H9 (cell line): ENCODE measurements at regions not wholly inside any gene's neighbourhood (a gene's known extent, or its start where the extent isn't known, plus 50 kb on each side); places are given as distances from the start of the nearest gene placed in this dataset.

Experiments
- DNase-seq: peaks from one replicate; pipeline ENCODE4 v3.0.0-alpha.2; 2017
- H2AFZ ChIP-seq: one replicate; pipeline ENCODE4 v1.6.1; 2013; ENCODE audit warnings: mild to moderate bottlenecking, low read length, control low read depth, moderate library complexity
- H2AK5ac ChIP-seq: 2 replicates; pipeline ENCODE4 v1.6.1; 2013; ENCODE audit warnings: low read length, control low read depth, mixed read lengths; ENCODE audit not compliant: insufficient read length
- H2BK120ac ChIP-seq: one replicate; pipeline ENCODE4 v1.6.1; 2013; ENCODE audit warnings: low read depth, mild to moderate bottlenecking, low read length, control low read depth, inconsistent platforms; ENCODE audit not compliant: poor library complexity, severe bottlenecking
- H2BK12ac ChIP-seq: 2 replicates; pipeline ENCODE4 v1.6.1; 2013; ENCODE audit warnings: low read length, control low read depth, mixed read lengths, low read depth; ENCODE audit not compliant: insufficient read length
- H2BK15ac ChIP-seq: 2 replicates; pipeline ENCODE4 v1.6.1; 2013; ENCODE audit warnings: low read depth, low read length, control low read depth
- H2BK20ac ChIP-seq: one replicate; pipeline ENCODE4 v1.6.1; 2013; ENCODE audit warnings: low read depth, mild to moderate bottlenecking, low read length, control low read depth, inconsistent platforms; ENCODE audit not compliant: poor library complexity, severe bottlenecking
- H2BK5ac ChIP-seq: 2 replicates; pipeline ENCODE4 v1.6.1; 2013; ENCODE audit warnings: low read length, control low read depth, mixed read lengths; ENCODE audit not compliant: insufficient read length
- H3K14ac ChIP-seq: 2 replicates; pipeline ENCODE4 v1.6.1; 2013; ENCODE audit warnings: low read length, control low read depth; ENCODE audit not compliant: insufficient read depth
- H3K18ac ChIP-seq: 2 replicates; pipeline ENCODE4 v1.6.1; 2013; ENCODE audit warnings: low read depth, mild to moderate bottlenecking, mixed read lengths, low read length, control low read depth; ENCODE audit not compliant: insufficient read length
- H3K23ac ChIP-seq: 2 replicates; pipeline ENCODE4 v1.6.1; 2013; ENCODE audit warnings: low read length, control low read depth, mixed read lengths, low read depth; ENCODE audit not compliant: insufficient read length
- H3K23me2 ChIP-seq: 2 replicates; pipeline ENCODE4 v1.6.1; 2013; ENCODE audit warnings: low read depth, mild to moderate bottlenecking, mixed read lengths, low read length, control low read depth; ENCODE audit not compliant: insufficient read length, poor library complexity, severe bottlenecking
- H3K27ac ChIP-seq: 2 replicates; pipeline ENCODE4 v1.5.1; 2013; ENCODE audit warnings: low read length, control low read depth, mixed read lengths, low read depth; ENCODE audit not compliant: insufficient read length
- H3K27me3 ChIP-seq: 2 replicates; pipeline ENCODE4 v1.6.1; 2013; ENCODE audit warnings: low read length, control low read depth, inconsistent platforms; ENCODE audit not compliant: insufficient read depth
- H3K4ac ChIP-seq: 2 replicates; pipeline ENCODE4 v1.6.1; 2013; ENCODE audit warnings: low read depth, mild to moderate bottlenecking, control low read depth, inconsistent platforms, low read length, moderate library complexity
- H3K4me1 ChIP-seq: 2 replicates; pipeline ENCODE4 v1.6.1; 2013; ENCODE audit warnings: low read length, control low read depth, inconsistent platforms; ENCODE audit not compliant: insufficient read depth
- H3K4me2 ChIP-seq: 2 replicates; pipeline ENCODE4 v1.6.1; 2013; ENCODE audit warnings: low read length, control low read depth, mixed read lengths; ENCODE audit not compliant: insufficient read length, insufficient read depth
- H3K56ac ChIP-seq: 2 replicates; pipeline ENCODE4 v1.6.1; 2013; ENCODE audit warnings: low read depth, mild to moderate bottlenecking, mixed read lengths, low read length, control low read depth; ENCODE audit not compliant: insufficient read length
- H3K79me1 ChIP-seq: 2 replicates; pipeline ENCODE4 v1.6.1; 2013; ENCODE audit warnings: low read depth, mild to moderate bottlenecking, moderate library complexity, low read length, control low read depth, inconsistent platforms; ENCODE audit not compliant: insufficient read depth, poor library complexity, severe bottlenecking
- H3K79me2 ChIP-seq: 2 replicates; pipeline ENCODE4 v1.6.1; 2013; ENCODE audit warnings: low read length, control low read depth, inconsistent platforms; ENCODE audit not compliant: insufficient read depth
- H3K9ac ChIP-seq: 2 replicates; pipeline ENCODE4 v1.6.1; 2013; ENCODE audit warnings: low read length, control low read depth, mixed read lengths; ENCODE audit not compliant: insufficient read length; ENCODE audit errors: extremely low read depth
- H3K9me3 ChIP-seq: one replicate; pipeline ENCODE4 v1.6.1; 2013; ENCODE audit warnings: low read depth, low read length, inconsistent platforms; ENCODE audit not compliant: control insufficient read depth
- H3T11ph ChIP-seq: one replicate; pipeline ENCODE4 v1.6.1; 2013; ENCODE audit warnings: mild to moderate bottlenecking, low read length, control low read depth, inconsistent platforms
- H4K20me1 ChIP-seq: one replicate; pipeline ENCODE4 v1.6.1; 2013; ENCODE audit not compliant: control insufficient read depth, insufficient read length, insufficient read depth
- H4K5ac ChIP-seq: 2 replicates; pipeline ENCODE4 v1.6.1; 2013; ENCODE audit warnings: low read depth, mild to moderate bottlenecking, mixed read lengths, low read length, control low read depth; ENCODE audit not compliant: insufficient read length
- H4K8ac ChIP-seq: replicated peaks from 2 replicates; pipeline ENCODE4 v1.6.1; 2013; ENCODE audit warnings: low read length, control low read depth, mixed read lengths, low read depth; ENCODE audit not compliant: insufficient read length
- H4K91ac ChIP-seq: 2 replicates; pipeline ENCODE4 v1.6.1; 2013; ENCODE audit warnings: low read depth, mild to moderate bottlenecking, moderate library complexity, mixed read lengths, low read length, control low read depth; ENCODE audit not compliant: insufficient read length
- H3K27ac Mint-ChIP-seq, 3 experiments: 2 replicates in 2 of 3; 3 replicates in 1 of 3; pipeline ENCODE4 v1.8.0; 2020 to 2021; ENCODE audit warnings: mixed read lengths in 3 of 3, mild to moderate bottlenecking in 1 of 3, moderate library complexity in 1 of 3
- H3K27me3 Mint-ChIP-seq: 2 replicates; pipeline ENCODE4 v1.8.0; 2021; ENCODE audit warnings: low read depth, mild to moderate bottlenecking, moderate library complexity, mixed read lengths
- H3K36me3 Mint-ChIP-seq, 3 experiments: 2 replicates in 2 of 3; 3 replicates in 1 of 3; pipeline ENCODE4 v1.8.0; 2020 to 2021; ENCODE audit warnings: low read depth in 3 of 3, mixed read lengths in 3 of 3; ENCODE audit not compliant: insufficient read depth in 1 of 3
- H3K4me1 Mint-ChIP-seq, 2 experiments: 2 replicates each; pipeline ENCODE4 v1.8.0; 2020; ENCODE audit warnings: mixed read lengths in 2 of 2
- H3K4me3 Mint-ChIP-seq, 2 experiments: 2 replicates in 1 of 2; 3 replicates in 1 of 2; pipeline ENCODE4 v1.8.0; 2020 to 2021; ENCODE audit warnings: mild to moderate bottlenecking in 2 of 2, mixed read lengths in 2 of 2, moderate library complexity in 1 of 2
- H3K9me3 Mint-ChIP-seq, 2 experiments: 2 replicates in 1 of 2; 3 replicates in 1 of 2; pipeline ENCODE4 v1.8.0; 2020; ENCODE audit warnings: mild to moderate bottlenecking in 2 of 2, mixed read lengths in 2 of 2, moderate library complexity in 1 of 2
- WGBS: extraction: QIAGEN DNeasy Blood & Tissue Kit; methylation state at CpG from one replicate; pipeline ENCODE4 v1.1.7; 2013; ENCODE audit warnings: missing lambda C conversion rate, low lambda C conversion rate, mixed read lengths; ENCODE audit not compliant: insufficient read length; ENCODE audit errors: extremely low coverage; 5-methylcytosine and 5-hydroxymethylcytosine counted together
- TF ChIP-seq, protein P1 (sequence below): fragments of 200-600 bp; sonication (generic); conservative IDR thresholded peaks from 3 replicates; pipeline ENCODE4 v1.8.0; 2021; ENCODE audit warnings: antibody characterized with exemption, mild to moderate bottlenecking

DNA sequence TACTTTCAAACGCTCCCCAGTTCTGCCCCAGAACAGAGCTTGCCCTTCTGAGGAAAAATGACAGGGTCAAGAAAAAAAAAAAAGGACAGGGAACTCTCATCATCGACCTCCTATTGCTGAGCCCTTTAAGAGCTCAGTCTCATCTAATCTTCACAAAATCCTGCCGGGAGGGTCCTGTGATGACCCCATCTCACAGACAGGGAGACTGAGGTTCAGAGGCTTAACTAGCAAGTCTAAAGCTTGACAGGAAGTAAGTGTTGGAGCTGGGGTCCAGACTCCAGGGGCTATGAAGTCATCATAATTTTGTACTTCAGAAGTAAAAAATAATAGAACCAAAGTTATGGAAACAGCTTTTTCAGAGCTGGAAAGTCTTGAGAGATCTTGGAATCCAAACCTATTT lies 171.1 kb upstream of the MYCN start:
- no peak overlapping the region for H3T11ph ChIP-seq
- no peak overlapping the region for H3K27ac Mint-ChIP-seq
- no peak overlapping the region for H2AK5ac ChIP-seq
- H3K4me2 ChIP-seq: no peak overlapping the region
- H3K9me3 Mint-ChIP-seq: no peaks in the 10 kb centered on the region
- no peak overlapping the region for H3K14ac ChIP-seq
- no peaks in the 10 kb centered on the region; the same call in 1 of the 2 replicates for H3K27me3 Mint-ChIP-seq
- H3K27me3 ChIP-seq: no peaks in the 10 kb centered on the region
- no peak overlapping the region for H3K4ac ChIP-seq
- H3K4me1 ChIP-seq: no peaks in the 10 kb centered on the region; the same call in 1 of the 2 replicates
- no peak overlapping the region for H3K23ac ChIP-seq
- no peak overlapping the region for H4K8ac ChIP-seq
- no peaks in the 10 kb centered on the region for H3K9me3 ChIP-seq
- no peaks in the 10 kb centered on the region for H3K23me2 ChIP-seq
- H3K36me3 Mint-ChIP-seq: no peaks in the 10 kb centered on the region
- no peak overlapping the region for H3K4me3 Mint-ChIP-seq
- H4K91ac ChIP-seq: no peak overlapping the region
- DNase-seq: no peak
- H3K4me1 Mint-ChIP-seq: peaks cover 0 to 19% of the 10 kb centered on the region in 2 experiments; a peak in 3 of 4 replicates
- no peaks in the 10 kb centered on the region for H3K79me1 ChIP-seq
- no peak overlapping the region for H2BK5ac ChIP-seq
- H3K27ac ChIP-seq: no peak overlapping the region
- no CpG with 5 or more reads among the region's 3 CpGs for whole genome bisulfite sequencing
- no peaks in the 10 kb centered on the region for H4K20me1 ChIP-seq
- H2BK20ac ChIP-seq: no peak overlapping the region
- no peak overlapping the region for H3K18ac ChIP-seq
- H3K79me2 ChIP-seq: no peaks in the 10 kb centered on the region
- no peak overlapping the region for H2BK15ac ChIP-seq
- no peak overlapping the region for H3K56ac ChIP-seq
- H4K5ac ChIP-seq: no peak overlapping the region
- H2AFZ ChIP-seq: no peak overlapping the region
- TF ChIP-seq, protein P1, sequence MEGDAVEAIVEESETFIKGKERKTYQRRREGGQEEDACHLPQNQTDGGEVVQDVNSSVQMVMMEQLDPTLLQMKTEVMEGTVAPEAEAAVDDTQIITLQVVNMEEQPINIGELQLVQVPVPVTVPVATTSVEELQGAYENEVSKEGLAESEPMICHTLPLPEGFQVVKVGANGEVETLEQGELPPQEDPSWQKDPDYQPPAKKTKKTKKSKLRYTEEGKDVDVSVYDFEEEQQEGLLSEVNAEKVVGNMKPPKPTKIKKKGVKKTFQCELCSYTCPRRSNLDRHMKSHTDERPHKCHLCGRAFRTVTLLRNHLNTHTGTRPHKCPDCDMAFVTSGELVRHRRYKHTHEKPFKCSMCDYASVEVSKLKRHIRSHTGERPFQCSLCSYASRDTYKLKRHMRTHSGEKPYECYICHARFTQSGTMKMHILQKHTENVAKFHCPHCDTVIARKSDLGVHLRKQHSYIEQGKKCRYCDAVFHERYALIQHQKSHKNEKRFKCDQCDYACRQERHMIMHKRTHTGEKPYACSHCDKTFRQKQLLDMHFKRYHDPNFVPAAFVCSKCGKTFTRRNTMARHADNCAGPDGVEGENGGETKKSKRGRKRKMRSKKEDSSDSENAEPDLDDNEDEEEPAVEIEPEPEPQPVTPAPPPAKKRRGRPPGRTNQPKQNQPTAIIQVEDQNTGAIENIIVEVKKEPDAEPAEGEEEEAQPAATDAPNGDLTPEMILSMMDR: no peak
- no peak overlapping the region for H3K9ac ChIP-seq
- H2BK120ac ChIP-seq: no peak overlapping the region
- H2BK12ac ChIP-seq: no peak overlapping the region
